Activated effector memory CD4-positive, alpha-beta T cell treated with Interleukin-2 at 50 U/mL for 16 hours (primary cell): ENCODE measurements at regions not wholly inside any gene's neighbourhood (a gene's known extent, or its start where the extent isn't known, plus 50 kb on each side); places are given as distances from the start of the nearest gene placed in this dataset.

Source experiments
- DNase-seq: peaks from one replicate; pipeline ENCODE4 v3.0.0-alpha.2; 2020

GRCh38 chr5:166317425-166317824 lies 1974.0 kb upstream of the WWC1 start:
- no peak for DNase-seq

GRCh38 chr5:166320920-166321480 lies 1970.4 kb upstream of the WWC1 start:
- DNase-seq, result no peak

GRCh38 chr5:166324372-166324771 lies 1967.1 kb upstream of the WWC1 start:
- DNase-seq, result no peak

GRCh38 chr5:166329149-166329800 lies 1962.2 kb upstream of the WWC1 start:
- DNase-seq, result no peak

- DNase-seq, result no peak
Measured at GRCh38 chr5:166330036-166330435, 1961.4 kb upstream of the WWC1 start.

- no peak for DNase-seq
Measured at GRCh38 chr5:166331521-166331920, 1959.9 kb upstream of the WWC1 start.

DNA sequence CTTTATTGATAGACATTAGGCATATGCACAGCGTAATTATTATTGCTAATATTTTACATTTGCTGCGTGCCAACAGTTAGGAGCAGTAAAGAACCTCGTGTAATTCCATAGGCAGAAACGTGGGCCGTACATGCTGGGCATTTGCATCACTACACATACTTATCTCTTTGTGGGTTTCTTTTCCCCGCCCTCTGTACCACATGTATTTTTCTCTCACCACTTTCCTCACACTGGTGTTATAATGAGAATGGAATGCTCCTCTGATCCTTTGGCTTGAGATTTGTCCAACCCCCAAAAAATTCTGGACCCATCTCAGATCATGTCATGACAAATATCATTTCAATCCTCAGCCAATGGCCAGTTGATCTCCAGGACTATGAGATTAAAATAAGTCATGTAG lies 1952.6 kb upstream of the WWC1 start:
- DNase-seq, result no peak

GRCh38 chr5:166340039-166340438 lies 1951.4 kb upstream of the WWC1 start:
- DNase-seq, result no peak

GRCh38 chr5:166341740-166342337 lies 1949.6 kb upstream of the WWC1 start:
- DNase-seq, result no peak

DNA sequence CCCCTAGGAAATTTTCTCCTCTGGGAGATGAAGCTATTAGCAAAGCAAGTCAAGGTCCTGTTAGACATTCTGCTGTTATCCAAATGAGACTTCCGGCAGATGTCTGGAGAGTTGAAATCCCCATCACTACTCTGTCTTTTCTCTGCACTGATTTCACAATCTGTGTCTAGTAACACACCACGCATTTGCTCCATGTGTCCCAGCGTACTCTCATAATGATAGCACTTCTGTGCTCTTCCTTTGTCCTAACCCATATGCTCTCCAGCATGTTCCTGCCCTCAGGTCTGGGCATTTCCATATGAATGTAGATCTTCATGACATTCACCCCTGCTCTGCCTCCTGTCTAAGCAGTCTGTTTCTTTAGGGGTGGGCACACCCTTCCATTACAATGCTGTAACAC lies 1949.0 kb upstream of the WWC1 start:
- no peak for DNase-seq

- no peak for DNase-seq
Measured at GRCh38 chr5:166346726-166347374, 1944.6 kb upstream of the WWC1 start.

DNA sequence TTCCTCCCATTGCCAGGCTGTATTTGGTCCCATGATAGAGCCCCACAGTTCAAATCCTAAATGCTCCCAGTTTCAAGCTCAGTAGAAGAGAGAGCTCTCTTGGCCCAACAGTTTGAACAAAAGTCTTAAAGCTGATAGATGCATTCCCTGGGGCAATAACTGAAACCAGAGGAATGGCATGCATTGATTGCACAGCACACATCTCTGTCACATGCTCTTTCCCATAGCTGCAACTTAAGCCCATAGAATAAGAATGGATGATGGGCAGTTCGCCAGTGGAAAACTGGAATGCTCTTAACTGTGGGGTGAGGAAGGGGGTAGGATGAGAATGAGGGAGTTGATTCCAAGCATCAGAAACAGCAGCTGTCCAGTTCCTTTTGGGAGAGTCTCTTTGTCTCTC lies 1942.4 kb upstream of the WWC1 start:
- no peak for DNase-seq

- no peak for DNase-seq
Measured at GRCh38 chr5:166353580-166353979, 1937.9 kb upstream of the WWC1 start.

GRCh38 chr5:166354332-166354731 lies 1937.1 kb upstream of the WWC1 start:
- no peak for DNase-seq

GRCh38 chr5:166356096-166356495 lies 1935.3 kb upstream of the WWC1 start:
- DNase-seq, result no peak

GRCh38 chr5:166358127-166358830 lies 1933.2 kb upstream of the WWC1 start:
- no peak for DNase-seq

- no peak for DNase-seq
Measured at GRCh38 chr5:166363087-166363760, 1928.2 kb upstream of the WWC1 start.

- DNase-seq, result no peak
Measured at GRCh38 chr5:166365164-166365563, 1926.3 kb upstream of the WWC1 start.

- no peak for DNase-seq
Measured at GRCh38 chr5:166367391-166367790, 1924.1 kb upstream of the WWC1 start.

DNA sequence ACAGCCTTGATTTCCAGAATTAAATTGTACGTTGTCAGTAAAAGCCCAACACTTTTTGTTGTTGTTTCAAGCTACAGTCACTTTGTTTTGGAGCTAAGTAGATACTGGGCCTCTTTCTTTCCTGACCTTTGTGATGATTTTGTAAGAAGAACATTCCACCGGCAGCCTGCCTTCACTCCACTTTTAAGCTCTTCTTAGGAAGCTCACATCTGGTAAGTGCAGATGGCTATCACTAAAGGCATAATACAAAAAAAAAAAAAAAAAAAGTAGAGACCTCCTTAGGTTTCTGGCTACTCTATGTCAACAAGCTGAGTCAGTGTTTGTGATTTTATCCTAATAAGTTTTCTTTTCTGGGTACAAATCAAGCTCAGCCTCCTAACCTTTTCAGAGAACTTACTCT lies 1922.1 kb upstream of the WWC1 start:
- DNase-seq, result no peak

DNA sequence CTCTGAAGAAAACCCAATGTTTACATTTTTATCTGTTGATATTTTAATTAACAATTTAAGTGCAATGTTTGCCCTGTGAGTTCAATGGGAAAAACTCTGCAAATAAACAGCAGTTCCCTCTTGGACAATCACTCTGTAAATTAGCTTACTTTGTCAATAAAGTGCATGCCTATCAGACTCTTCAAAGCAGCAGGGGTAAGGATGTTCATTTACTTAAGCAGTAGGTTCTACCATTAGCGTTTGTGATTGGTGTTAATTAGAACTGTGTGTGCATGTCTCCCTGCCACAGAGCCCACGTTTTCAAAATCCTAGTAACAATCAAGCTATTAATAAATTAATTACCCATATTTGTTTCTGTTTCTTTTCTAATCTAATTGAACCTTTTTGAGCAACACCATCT lies 1921.6 kb upstream of the WWC1 start:
- DNase-seq, result no peak

DNA sequence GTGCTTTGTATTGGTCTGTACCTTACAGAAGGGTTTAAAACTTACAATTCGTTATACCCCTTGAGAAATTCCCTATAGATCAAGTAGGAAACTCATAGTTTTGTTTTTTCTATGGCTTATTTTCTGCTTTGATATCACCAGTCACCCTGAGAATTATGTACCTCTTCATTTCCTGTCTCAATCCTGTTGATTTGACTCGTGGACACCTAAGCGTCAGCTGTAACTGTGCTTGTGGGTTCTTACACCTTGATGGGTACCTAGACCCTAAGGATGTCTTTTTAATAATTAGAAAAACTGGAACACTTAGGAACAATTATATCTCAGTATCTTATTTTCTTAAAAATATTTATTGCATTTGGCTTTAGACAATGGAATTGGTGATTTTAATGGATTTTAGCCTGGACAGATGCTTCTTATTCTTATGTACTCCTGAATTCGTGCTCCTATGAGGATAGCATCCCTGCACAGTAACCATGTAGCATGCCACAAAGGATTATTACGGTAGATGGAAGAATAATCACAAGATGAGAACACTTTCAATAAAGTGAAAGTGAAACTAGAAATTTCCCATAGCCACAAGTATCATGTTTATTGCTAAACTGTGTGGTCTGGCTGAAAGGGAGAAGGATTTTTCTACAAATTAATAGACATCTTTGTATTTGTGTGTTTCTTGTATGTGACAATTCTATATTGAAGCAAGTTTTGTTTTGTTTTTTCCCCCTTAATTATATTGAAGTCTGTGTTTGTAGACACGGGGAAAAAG lies 1920.3 kb upstream of the WWC1 start:
- no peak for DNase-seq
